Astrocyte of the cerebellum (primary cell): ENCODE measurements at regions not wholly inside any gene's neighbourhood (a gene's known extent, or its start where the extent isn't known, plus 50 kb on each side); places are given as distances from the start of the nearest gene placed in this dataset.

Experiments used
- DNase-seq: peaks from one replicate; pipeline ENCODE4 v3.0.0-alpha.2; 2011; ENCODE audit warnings: low read depth
- H3K4me3 ChIP-seq: 2 replicates; pipeline ENCODE4 v1.5.1; 2011; ENCODE audit warnings: mild to moderate bottlenecking, low read depth, low read length, moderate library complexity
- in situ Hi-C: cut with HindIII; loops from 2 replicates; pipeline ENCODE4 v1.10.0; 2017; ENCODE audit warnings: low sequenced_read_pairs
- TF ChIP-seq, protein P1 (sequence below): IDR thresholded peaks from 2 replicates; pipeline ENCODE4 v1.5.1; 2012; ENCODE audit warnings: low read length, low read depth, moderate library complexity, mild to moderate bottlenecking; ENCODE audit errors: missing control alignments

DNA sequence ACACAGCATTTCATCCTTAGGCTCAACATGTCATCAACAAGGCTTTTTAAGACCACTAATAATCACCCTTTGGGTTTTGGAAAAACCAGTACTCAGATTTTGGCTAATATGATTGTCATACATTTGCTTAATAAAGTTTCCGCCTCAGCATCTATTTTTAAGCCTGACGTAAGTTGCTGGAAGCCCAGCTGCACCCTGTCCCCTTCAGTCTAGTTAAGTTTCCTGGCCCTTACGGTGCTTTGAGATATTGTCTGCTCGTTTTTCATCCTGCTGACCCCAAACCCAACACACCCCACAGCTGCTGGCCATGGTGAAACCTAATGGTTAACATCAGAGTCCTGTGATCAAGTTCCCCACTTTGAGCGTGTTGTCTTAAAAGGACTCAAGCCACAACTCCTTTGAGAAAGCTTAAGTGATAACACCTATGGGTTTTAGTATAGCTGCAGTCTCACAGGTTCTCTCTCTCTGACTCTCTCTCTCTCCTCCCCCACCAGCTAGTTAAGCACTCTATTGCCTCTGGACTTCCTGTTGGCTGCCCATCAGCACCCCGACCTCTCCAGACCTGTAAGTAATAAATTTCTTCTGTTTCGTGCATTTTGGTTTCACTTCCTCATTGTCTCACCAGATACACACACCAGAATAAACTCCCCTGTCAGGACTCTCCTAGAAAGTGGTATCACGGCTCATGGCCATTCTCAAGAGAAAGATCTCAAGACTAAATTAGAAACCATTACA is 802.0 kb downstream of the C6orf118 start:
- no peak for DNase-seq
- TF ChIP-seq, protein P1, sequence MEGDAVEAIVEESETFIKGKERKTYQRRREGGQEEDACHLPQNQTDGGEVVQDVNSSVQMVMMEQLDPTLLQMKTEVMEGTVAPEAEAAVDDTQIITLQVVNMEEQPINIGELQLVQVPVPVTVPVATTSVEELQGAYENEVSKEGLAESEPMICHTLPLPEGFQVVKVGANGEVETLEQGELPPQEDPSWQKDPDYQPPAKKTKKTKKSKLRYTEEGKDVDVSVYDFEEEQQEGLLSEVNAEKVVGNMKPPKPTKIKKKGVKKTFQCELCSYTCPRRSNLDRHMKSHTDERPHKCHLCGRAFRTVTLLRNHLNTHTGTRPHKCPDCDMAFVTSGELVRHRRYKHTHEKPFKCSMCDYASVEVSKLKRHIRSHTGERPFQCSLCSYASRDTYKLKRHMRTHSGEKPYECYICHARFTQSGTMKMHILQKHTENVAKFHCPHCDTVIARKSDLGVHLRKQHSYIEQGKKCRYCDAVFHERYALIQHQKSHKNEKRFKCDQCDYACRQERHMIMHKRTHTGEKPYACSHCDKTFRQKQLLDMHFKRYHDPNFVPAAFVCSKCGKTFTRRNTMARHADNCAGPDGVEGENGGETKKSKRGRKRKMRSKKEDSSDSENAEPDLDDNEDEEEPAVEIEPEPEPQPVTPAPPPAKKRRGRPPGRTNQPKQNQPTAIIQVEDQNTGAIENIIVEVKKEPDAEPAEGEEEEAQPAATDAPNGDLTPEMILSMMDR = no peak
- H3K4me3 ChIP-seq = no peak overlapping the region
- in situ Hi-C loops = loop anchor here (5.0 kb wide), 1 partner anchor 85 kb away; no protein-coding TSS in a partner anchor

DNA sequence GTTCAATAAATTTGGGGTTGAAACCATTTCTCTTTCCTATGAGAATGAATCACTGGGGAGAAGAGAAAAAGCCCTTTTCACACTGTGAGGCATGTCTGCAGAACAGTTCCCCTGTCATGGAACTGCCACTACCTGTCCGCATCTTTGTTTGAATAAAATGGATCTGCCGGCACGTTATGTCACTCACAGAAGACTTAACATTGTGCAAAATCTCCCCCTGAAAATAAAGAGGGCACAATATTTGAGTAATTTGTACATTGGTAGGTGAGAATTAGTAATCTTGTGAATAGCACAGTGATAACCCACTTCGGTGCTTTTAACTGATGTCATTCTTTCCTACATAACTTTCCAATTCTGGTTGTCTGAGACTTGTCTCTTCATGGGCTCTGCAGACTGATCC is 804.0 kb downstream of the C6orf118 start:
- no peak for DNase-seq
- in situ Hi-C loops = loop anchor here (5.0 kb wide), 1 partner anchor 83 kb away; no protein-coding TSS in a partner anchor
- TF ChIP-seq, protein P1 = no peak
- H3K4me3 ChIP-seq = no peak overlapping the region

DNA sequence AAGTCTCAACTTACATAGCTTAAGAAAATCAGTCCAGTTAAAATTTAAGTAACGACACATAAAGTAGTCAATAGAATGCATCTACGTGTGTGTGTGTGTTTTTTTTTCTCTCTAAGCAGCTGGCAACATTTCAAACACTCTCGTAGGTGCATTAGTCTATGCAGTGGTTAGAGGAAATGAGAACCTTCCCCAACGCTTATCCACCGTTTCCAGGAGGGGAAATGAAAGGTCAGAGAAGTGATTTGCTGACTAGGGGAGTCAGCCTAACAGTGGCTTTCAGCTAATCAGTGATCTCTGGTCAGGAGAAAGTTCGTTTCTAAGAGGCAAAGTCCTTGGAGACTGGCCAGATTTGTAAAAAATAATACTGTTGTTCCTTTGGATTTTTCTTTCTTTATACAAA is 806.6 kb downstream of the C6orf118 start:
- in situ Hi-C loops = no loop called here
- TF ChIP-seq, protein P1 = no peak
- no peak overlapping the region for H3K4me3 ChIP-seq
- no peak for DNase-seq

GRCh38 chr6:164495882-164496495 is 813.4 kb downstream of the C6orf118 start:
- in situ Hi-C loops = no loop called here
- no peak overlapping the region for H3K4me3 ChIP-seq
- TF ChIP-seq, protein P1 = no peak
- no peak for DNase-seq

DNA sequence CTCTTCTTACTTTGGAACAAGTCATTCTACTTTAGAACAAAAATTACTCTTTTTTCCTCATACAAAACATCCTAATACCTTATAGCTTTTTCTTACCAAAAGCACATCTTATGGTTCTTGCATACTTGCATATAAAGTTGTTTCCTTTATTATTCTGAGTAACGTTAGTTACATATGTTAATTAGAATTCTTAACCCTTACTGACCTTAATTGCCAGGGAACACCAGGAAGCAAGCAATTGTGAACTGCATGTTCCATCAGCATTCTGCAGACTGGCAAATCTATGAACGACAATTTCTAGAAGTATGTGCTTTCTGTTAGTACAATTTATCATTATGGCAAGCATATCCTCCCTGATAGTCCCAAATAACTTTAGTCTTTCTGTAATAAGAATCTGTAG is 831.0 kb downstream of the C6orf118 start:
- in situ Hi-C loops = no loop called here
- TF ChIP-seq, protein P1 = no peak
- no peak for DNase-seq
- no peak overlapping the region for H3K4me3 ChIP-seq

DNA sequence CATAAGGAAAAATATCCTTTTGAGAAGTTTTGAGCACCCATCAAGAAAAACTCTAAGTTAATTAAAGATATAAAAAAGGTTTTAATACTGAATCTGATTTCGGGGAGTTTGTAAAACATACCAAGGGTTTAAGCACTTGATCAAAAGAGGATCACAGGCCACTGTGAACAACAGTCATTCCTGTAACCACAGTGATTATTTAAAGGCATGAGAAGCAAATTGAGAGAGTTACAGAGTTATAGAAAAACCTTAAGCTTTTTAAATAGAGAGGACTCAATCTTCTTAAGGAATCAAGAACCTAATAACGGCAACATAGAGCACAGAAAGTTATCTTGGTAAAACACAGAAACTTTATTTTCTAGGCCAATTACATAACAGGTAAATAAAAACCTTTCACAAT is 831.6 kb downstream of the C6orf118 start:
- DNase-seq = no peak
- in situ Hi-C loops = no loop called here
- H3K4me3 ChIP-seq = no peak overlapping the region
- TF ChIP-seq, protein P1 = no peak
